Keratinocyte (primary cell): ENCODE measurements at regions not wholly inside any gene's neighbourhood (a gene's known extent, or its start where the extent isn't known, plus 50 kb on each side); places are given as distances from the start of the nearest gene placed in this dataset.

Experiments used
- EZH2 ChIP-seq: IDR thresholded peaks from one replicate; pipeline ENCODE4 v1.6.1; 2012; ENCODE audit warnings: inconsistent platforms, mild to moderate bottlenecking, low read length, moderate library complexity
- TF ChIP-seq, protein P1 (sequence below), 3 experiments: IDR thresholded peaks in 1 of 3; conservative IDR thresholded peaks in 1 of 3; optimal IDR thresholded peaks in 1 of 3; 2 replicates in 2 of 3; 3 replicates in 1 of 3; pipeline versions ENCODE3 to v1.5.1; 2011; ENCODE audit warnings: low read length in 3 of 3, mild to moderate bottlenecking in 3 of 3, moderate library complexity in 2 of 3, control low read depth in 1 of 3, inconsistent platforms in 1 of 3; ENCODE audit not compliant: insufficient read depth in 2 of 3; ENCODE audit errors: extremely low read depth in 1 of 3

DNA sequence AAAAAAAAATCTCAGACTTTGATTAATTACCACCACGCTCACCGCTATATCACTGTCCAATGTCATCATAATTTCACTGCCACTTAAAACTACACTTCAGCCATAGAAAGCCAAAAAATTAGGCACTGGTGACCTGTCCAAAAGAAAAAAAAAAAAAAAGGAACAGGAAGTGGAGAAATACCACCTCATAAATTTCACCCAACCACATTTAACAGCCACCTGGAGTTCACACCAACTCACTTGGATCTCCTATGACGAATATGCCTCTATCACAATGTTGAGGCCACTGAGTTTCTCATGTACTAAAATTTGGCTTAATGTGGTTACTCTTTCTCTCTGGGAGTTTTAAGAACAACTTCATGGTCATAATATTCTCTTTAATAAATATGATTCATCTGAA, 237.5 kb upstream of the RSPO3 start:
- TF ChIP-seq, protein P1, sequence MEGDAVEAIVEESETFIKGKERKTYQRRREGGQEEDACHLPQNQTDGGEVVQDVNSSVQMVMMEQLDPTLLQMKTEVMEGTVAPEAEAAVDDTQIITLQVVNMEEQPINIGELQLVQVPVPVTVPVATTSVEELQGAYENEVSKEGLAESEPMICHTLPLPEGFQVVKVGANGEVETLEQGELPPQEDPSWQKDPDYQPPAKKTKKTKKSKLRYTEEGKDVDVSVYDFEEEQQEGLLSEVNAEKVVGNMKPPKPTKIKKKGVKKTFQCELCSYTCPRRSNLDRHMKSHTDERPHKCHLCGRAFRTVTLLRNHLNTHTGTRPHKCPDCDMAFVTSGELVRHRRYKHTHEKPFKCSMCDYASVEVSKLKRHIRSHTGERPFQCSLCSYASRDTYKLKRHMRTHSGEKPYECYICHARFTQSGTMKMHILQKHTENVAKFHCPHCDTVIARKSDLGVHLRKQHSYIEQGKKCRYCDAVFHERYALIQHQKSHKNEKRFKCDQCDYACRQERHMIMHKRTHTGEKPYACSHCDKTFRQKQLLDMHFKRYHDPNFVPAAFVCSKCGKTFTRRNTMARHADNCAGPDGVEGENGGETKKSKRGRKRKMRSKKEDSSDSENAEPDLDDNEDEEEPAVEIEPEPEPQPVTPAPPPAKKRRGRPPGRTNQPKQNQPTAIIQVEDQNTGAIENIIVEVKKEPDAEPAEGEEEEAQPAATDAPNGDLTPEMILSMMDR (optimal IDR thresholded peaks at IDR 0.05 in 1 of 3, IDR thresholded peaks at IDR 0.05 in 1 of 3, conservative IDR thresholded peaks at IDR 0.05 in 1 of 3; ENCODE audit: extremely low read depth in 1 of 3, insufficient read depth in 2 of 3, low read length in 3 of 3), result no peak
- no peak for TF ChIP-seq EZH2
